Panc1 (cell line): ENCODE measurements at regions not wholly inside any gene's neighbourhood (a gene's known extent, or its start where the extent isn't known, plus 50 kb on each side); places are given as distances from the start of the nearest gene placed in this dataset.

Experiments
- POLR2AphosphoS5 ChIP-seq: IDR thresholded peaks from 2 replicates; pipeline ENCODE4 v1.6.1; 2012; ENCODE audit warnings: mild to moderate bottlenecking, low read depth, low read length, moderate library complexity
- SIN3A ChIP-seq: IDR thresholded peaks from 2 replicates; pipeline ENCODE4 v1.6.1; 2012; ENCODE audit warnings: low read depth, mild to moderate bottlenecking, low read length, moderate library complexity, borderline replicate concordance; ENCODE audit not compliant: insufficient read depth
- TCF7L2 ChIP-seq: IDR thresholded peaks from 2 replicates; pipeline ENCODE4 v1.6.1; 2011; ENCODE audit warnings: mild to moderate bottlenecking, low read depth, low read length, inconsistent platforms
- TF ChIP-seq, protein P1 (sequence below): fragments of 450-650 bp; IDR thresholded peaks from 2 replicates; pipeline ENCODE4 v1.5.1; 2017; ENCODE audit warnings: mild to moderate bottlenecking
- TF ChIP-seq, protein P2 (sequence below), 2 experiments: IDR thresholded peaks; 2 replicates each; pipeline ENCODE4 v1.6.1; 2011 to 2012; ENCODE audit warnings: low read depth in 2 of 2, control low read depth in 1 of 2, low read length in 1 of 2, mild to moderate bottlenecking in 1 of 2, moderate library complexity in 1 of 2; ENCODE audit not compliant: insufficient read depth in 1 of 2

DNA sequence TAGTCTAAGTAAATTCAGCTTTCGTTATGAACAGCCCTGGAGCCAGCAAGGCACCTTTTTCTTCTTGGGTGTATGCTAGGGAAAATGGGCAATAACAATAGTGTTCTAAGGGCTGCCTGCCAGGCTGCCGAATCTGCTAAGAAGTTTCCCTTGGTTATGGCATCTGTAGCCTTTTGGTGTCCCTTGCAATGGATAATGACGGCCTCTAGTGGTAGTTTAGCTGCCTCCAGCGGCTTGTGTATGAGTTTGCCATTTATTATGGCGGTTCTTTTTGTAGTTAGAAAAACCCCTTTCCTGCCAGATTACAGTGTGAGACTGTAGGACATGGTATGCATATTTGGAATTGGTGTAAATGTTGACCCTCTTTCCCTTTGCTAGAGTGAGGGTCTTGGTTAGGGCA, 78.9 kb upstream of the SPIN4 start:
- TF ChIP-seq, protein P1, sequence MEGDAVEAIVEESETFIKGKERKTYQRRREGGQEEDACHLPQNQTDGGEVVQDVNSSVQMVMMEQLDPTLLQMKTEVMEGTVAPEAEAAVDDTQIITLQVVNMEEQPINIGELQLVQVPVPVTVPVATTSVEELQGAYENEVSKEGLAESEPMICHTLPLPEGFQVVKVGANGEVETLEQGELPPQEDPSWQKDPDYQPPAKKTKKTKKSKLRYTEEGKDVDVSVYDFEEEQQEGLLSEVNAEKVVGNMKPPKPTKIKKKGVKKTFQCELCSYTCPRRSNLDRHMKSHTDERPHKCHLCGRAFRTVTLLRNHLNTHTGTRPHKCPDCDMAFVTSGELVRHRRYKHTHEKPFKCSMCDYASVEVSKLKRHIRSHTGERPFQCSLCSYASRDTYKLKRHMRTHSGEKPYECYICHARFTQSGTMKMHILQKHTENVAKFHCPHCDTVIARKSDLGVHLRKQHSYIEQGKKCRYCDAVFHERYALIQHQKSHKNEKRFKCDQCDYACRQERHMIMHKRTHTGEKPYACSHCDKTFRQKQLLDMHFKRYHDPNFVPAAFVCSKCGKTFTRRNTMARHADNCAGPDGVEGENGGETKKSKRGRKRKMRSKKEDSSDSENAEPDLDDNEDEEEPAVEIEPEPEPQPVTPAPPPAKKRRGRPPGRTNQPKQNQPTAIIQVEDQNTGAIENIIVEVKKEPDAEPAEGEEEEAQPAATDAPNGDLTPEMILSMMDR, result peak; percentile 10; the same call in 1 of the 2 replicates
- TF ChIP-seq SIN3A (no peak), POLR2AphosphoS5 (no peak), TCF7L2 (no peak)
- TF ChIP-seq, protein P2, sequence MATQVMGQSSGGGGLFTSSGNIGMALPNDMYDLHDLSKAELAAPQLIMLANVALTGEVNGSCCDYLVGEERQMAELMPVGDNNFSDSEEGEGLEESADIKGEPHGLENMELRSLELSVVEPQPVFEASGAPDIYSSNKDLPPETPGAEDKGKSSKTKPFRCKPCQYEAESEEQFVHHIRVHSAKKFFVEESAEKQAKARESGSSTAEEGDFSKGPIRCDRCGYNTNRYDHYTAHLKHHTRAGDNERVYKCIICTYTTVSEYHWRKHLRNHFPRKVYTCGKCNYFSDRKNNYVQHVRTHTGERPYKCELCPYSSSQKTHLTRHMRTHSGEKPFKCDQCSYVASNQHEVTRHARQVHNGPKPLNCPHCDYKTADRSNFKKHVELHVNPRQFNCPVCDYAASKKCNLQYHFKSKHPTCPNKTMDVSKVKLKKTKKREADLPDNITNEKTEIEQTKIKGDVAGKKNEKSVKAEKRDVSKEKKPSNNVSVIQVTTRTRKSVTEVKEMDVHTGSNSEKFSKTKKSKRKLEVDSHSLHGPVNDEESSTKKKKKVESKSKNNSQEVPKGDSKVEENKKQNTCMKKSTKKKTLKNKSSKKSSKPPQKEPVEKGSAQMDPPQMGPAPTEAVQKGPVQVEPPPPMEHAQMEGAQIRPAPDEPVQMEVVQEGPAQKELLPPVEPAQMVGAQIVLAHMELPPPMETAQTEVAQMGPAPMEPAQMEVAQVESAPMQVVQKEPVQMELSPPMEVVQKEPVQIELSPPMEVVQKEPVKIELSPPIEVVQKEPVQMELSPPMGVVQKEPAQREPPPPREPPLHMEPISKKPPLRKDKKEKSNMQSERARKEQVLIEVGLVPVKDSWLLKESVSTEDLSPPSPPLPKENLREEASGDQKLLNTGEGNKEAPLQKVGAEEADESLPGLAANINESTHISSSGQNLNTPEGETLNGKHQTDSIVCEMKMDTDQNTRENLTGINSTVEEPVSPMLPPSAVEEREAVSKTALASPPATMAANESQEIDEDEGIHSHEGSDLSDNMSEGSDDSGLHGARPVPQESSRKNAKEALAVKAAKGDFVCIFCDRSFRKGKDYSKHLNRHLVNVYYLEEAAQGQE (IDR thresholded peaks at IDR 0.05; ENCODE audit: insufficient read depth in 1 of 2, low read depth in 2 of 2, low read length in 1 of 2), result no peak
